ENCODE measurements at regions not wholly inside any gene's neighbourhood (a gene's known extent, or its start where the extent isn't known, plus 50 kb on each side); places are given as distances from the start of the nearest gene placed in this dataset.

DNA sequence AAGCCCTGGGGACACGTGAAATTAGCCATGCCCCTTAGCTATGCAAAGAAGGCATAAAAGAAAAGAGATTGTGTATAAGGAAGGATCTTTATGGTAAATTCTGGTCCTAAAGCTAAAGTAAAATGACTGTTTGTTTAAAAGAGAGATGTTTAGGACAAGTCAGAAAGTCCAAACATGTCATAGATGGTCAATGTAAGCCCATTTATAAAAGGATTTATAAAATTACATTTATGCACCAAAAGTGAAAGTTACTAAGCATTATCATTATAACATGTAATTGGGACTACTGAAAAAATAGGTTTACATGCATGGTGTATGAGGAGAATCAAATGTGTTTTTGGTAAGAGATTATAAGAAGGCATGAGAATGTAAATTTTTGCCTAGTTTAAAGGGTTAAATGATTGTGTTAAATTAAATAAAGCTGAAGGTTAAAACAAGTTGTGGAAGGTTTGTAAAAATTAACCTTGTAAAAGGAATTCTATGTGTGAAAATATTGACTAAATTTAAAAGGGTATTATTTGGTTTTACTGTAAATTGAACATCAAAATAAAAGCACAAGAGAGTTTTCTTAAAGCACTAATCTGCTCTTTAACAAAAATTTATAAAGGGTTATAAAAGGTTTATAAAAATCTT, 50.4 kb upstream of the TSPAN8 start:
- Histone ChIP-seq H3K14ac (ENCODE audit: insufficient read depth, low read length) (no peak overlapping the region), H2BK120ac (ENCODE audit: low read depth, low read length, poor library complexity, severe bottlenecking) (no peak overlapping the region), H3K4me2 (ENCODE audit: insufficient read depth, insufficient read length, low read length) (no peak overlapping the region), H3K9me3 (ENCODE audit: control insufficient read depth, low read depth, low read length) (peaks cover 5% of the 10 kb centered on the region), H2BK15ac (ENCODE audit: low read depth, low read length) (no peak overlapping the region), H3K4me1 (ENCODE audit: insufficient read depth, low read length) (no peaks in the 10 kb centered on the region), H3K9ac (ENCODE audit: extremely low read depth, insufficient read length, low read length) (no peak overlapping the region), H3K23me2 (ENCODE audit: insufficient read length, low read depth, low read length, poor library complexity, severe bottlenecking) (no peaks in the 10 kb centered on the region), H4K8ac (replicated peaks; ENCODE audit: insufficient read length, low read depth, low read length) (no peak overlapping the region), H3K18ac (ENCODE audit: insufficient read length, low read depth, low read length) (no peak overlapping the region), H3K79me2 (ENCODE audit: insufficient read depth, low read length) (peaks cover 2% of the 10 kb centered on the region; the same call in 1 of the 2 replicates), H3K27ac (ENCODE audit: insufficient read length, low read depth, low read length) (no peak overlapping the region), H3K27me3 (ENCODE audit: insufficient read depth, low read length) (no peaks in the 10 kb centered on the region), H4K5ac (ENCODE audit: insufficient read length, low read depth, low read length) (no peak overlapping the region), H3K56ac (ENCODE audit: insufficient read length, low read depth, low read length) (no peak overlapping the region), H3K4ac (ENCODE audit: low read depth, low read length) (no peak overlapping the region), H2BK12ac (ENCODE audit: insufficient read length, low read depth, low read length) (no peak overlapping the region), H4K91ac (ENCODE audit: insufficient read length, low read depth, low read length) (no peak overlapping the region), H2BK20ac (ENCODE audit: low read depth, low read length, poor library complexity, severe bottlenecking) (no peak overlapping the region), H2AFZ (ENCODE audit: low read length) (no peak overlapping the region), H3K79me1 (ENCODE audit: insufficient read depth, low read depth, low read length, poor library complexity, severe bottlenecking) (no peaks in the 10 kb centered on the region), H2AK5ac (ENCODE audit: insufficient read length, low read length) (no peak overlapping the region), H4K20me1 (ENCODE audit: control insufficient read depth, insufficient read depth, insufficient read length) (no peaks in the 10 kb centered on the region), H3T11ph (ENCODE audit: low read length) (no peak overlapping the region), H3K23ac (ENCODE audit: insufficient read length, low read depth, low read length) (no peak overlapping the region), H2BK5ac (ENCODE audit: insufficient read length, low read length) (no peak overlapping the region)
- Mint-ChIP-seq H3K9me3 (peaks cover 63 to 65% of the 10 kb centered on the region in 2 experiments), H3K27me3 (ENCODE audit: low read depth) (no peaks in the 10 kb centered on the region; the same call in 1 of the 2 replicates), H3K27ac (no peak overlapping the region), H3K4me1 (no peaks in the 10 kb centered on the region), H3K36me3 (ENCODE audit: insufficient read depth in 1 of 3, low read depth in 3 of 3) (peaks cover 38 to 91% (median 66%) of the 10 kb centered on the region in 3 experiments), H3K4me3 (no peak overlapping the region)
- DNase-seq = no peak
- no CpG with 5 or more reads among the region's 1 CpG for WGBS (ENCODE audit: extremely low coverage, insufficient read length, low lambda C conversion rate)
- TF ChIP-seq, protein P1, sequence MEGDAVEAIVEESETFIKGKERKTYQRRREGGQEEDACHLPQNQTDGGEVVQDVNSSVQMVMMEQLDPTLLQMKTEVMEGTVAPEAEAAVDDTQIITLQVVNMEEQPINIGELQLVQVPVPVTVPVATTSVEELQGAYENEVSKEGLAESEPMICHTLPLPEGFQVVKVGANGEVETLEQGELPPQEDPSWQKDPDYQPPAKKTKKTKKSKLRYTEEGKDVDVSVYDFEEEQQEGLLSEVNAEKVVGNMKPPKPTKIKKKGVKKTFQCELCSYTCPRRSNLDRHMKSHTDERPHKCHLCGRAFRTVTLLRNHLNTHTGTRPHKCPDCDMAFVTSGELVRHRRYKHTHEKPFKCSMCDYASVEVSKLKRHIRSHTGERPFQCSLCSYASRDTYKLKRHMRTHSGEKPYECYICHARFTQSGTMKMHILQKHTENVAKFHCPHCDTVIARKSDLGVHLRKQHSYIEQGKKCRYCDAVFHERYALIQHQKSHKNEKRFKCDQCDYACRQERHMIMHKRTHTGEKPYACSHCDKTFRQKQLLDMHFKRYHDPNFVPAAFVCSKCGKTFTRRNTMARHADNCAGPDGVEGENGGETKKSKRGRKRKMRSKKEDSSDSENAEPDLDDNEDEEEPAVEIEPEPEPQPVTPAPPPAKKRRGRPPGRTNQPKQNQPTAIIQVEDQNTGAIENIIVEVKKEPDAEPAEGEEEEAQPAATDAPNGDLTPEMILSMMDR (conservative IDR thresholded peaks at IDR 0.05) = no peak
